HG03039 (cell line): ENCODE measurements at regions not wholly inside any gene's neighbourhood (a gene's known extent, or its start where the extent isn't known, plus 50 kb on each side); places are given as distances from the start of the nearest gene placed in this dataset.

Experiments
- ATAC-seq: cut with Tn5 transposase; IDR thresholded peaks from one replicate; pipeline ENCODE4 v1.9.1; 2021; ENCODE audit warnings: mild to moderate bottlenecking, moderate library complexity; ENCODE audit not compliant: unreplicated experiment

- no peak for ATAC-seq
These were observed 50.1 kb downstream of the CEP43 start for GRCh38 chr6:167049275-167049674.

DNA sequence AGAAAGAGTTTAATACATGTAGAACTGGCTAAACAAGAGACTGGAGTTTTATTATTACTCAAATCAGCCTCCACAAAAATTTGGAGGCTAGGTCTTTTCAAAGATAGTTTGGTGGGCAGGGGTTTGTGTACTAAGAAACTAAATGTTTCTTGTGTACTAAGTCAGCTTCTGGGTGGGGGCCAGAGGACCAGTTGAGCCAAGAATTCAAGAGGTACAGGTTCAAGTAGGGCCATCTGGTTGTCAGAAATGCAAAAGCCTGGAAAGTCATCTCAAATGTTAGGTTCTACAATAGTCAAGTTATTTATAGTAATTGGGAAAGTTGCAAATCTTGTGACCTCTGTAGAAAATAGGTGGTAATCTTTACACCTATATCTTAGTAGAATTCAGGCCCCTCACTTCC is 51.7 kb downstream of the CEP43 start:
- ATAC-seq, result no peak

DNA sequence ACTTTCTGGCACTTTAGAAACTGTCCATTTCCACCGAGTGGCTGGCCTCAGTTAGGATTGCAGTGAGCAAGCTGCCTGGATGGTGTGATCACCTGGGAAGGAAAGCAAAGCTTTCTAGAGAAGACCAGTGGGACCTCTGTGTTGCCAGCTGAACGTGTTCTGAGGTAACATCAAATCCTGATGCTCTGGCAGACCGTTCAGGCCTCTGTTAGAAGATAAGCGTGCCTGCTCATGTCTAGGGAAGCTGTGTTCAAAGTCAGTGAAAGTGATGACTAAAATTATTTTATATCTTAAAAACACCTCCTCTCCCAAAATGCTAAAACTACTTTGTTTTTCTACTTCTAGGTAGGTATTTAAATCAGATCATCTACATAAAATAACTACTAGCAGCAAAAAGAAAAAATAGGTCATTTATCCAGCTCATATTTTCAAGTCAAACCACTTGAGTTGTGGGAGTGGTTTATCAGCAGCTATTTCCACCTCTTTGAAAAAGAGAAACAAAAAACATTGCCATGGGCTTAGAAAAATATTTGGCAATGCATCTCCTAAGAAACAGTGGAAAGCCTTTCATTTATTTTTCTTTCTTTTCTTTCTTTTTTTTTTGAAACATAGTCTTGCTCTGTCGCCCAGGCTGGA is 54.8 kb downstream of the CEP43 start:
- no peak for ATAC-seq

GRCh38 chr6:167054987-167055386 is 55.8 kb downstream of the CEP43 start:
- ATAC-seq, result no peak

GRCh38 chr6:167056370-167056769 is 57.2 kb downstream of the CEP43 start:
- ATAC-seq, result peak; percentile 94

DNA sequence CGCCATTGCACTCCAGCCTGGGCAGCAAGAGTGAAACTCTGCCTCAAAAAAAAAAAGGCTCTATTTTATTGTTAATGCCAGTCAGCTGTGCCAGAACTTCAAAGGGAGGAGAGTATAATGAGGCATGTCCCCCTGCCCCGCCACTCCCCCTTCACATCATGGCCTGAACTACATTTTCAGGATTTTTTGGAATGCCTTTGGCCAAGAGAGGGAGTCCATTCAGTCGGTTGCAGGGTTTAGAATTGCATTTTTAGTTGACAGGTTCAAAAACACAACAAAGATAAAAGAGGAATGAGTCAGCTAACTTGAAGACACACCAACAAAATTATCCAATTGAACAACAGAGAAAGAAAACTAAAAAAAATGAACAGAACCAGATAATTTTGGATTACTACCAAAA is 59.1 kb downstream of the CEP43 start:
- no peak for ATAC-seq
